HG03097 (cell line): ENCODE measurements at regions not wholly inside any gene's neighbourhood (a gene's known extent, or its start where the extent isn't known, plus 50 kb on each side); places are given as distances from the start of the nearest gene placed in this dataset.

Source experiments
- ATAC-seq: cut with Tn5 transposase; IDR thresholded peaks from one replicate; pipeline ENCODE4 v1.9.1; 2021; ENCODE audit not compliant: unreplicated experiment, low FRiP score

DNA sequence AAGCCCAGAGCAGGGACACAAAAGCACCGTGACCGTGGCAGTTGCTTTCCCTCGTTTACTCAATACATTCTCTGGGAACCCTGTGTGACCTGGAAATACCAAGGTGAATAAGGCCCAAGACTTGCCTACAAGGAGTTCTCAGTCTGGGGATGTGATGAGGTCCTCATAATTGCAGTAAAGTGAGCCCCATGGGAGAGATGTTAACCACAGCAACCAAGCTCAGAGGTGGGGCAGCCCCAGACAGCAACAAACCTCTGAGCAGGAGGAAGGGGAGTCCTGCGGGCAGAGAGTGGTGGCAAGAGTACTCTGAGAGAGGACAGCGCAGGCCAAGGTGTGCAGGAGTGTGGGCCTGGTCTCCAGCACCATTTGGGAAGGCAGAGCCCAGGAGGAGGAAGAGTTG lies 91.6 kb downstream of the TTC32 start:
- ATAC-seq, result no peak

GRCh38 chr2:19809206-19809605 lies 92.6 kb downstream of the TTC32 start:
- ATAC-seq, result no peak

DNA sequence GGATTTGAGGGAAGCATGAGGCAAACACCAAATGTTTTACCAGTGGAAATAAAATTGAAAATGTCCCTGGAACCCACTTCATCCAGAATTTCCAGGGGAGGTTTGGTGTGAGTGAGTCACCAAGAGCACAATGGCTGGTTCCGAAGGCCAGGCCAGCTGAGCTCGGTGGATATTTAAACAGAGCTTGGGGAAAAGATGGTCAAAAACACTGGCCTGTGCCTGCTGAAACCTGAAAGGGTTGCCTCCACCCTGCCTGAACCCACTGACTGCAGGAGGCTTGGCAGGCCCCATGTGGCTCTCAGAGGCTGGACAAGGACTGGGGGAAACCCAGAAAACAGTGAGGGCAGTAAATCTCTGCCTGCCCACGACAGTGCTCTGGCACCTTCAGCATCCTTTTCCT lies 93.9 kb downstream of the TTC32 start:
- ATAC-seq, result no peak

DNA sequence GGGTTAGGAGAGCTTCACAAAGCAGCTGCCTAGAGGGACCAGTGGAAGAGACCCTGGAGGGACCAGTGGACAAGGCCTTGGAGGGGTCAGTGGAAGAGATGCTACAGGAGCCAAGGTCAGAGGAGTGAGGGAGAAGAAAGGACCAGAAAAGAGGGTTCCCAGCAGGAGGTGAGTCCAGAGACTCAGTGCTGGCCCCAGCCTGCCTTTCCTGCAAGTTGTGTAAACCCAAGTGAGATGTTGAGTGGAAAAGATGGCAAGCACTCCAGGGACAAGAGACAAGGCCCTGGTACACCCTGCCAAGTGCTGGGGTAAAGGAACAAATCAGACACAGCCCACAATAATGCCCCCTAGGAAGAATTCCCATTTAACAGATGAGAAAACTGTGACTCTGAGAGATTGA lies 94.4 kb downstream of the TTC32 start:
- no peak for ATAC-seq

DNA sequence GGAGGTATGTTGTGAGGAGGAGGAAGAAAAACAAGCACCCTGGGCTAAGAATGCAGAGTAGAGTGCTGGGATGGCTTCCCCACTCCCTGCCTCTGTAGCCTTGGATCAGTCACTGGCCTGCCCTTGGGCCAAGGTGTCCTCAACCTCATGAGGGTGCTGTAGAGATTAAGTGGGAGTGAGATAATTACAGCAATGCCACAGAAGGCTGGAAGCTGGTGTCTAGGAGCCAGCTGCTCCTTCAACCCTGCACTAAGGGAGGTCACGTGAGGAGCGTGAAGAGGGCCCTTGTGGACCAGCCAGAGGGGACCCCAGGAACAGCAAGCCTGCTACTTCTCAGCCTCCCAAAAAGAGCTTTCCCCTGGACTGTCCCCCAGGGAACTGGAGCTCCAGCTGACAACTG lies 95.2 kb downstream of the TTC32 start:
- no peak for ATAC-seq

- no peak for ATAC-seq
Observed at GRCh38 chr2:19806131-19806530, 95.7 kb downstream of the TTC32 start.

DNA sequence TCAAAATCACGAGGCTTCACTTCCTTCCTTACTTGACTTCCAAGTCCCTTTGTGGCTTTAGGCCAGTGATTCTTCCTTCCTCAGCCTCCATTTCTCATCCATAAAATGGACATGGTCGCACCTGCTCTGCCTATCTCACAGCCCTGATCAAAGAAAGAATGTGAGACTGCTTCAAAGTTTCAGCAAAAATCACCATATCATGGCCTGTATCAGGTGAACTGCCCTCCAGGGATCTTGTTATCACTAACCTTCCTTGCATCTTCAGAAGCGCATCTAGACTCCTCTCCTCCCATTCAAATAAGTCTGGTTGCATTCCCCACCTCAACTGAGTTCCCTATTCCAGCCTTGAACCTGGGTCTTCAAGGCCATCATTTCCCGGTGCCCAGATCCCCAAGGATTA lies 96.5 kb downstream of the TTC32 start:
- no peak for ATAC-seq

DNA sequence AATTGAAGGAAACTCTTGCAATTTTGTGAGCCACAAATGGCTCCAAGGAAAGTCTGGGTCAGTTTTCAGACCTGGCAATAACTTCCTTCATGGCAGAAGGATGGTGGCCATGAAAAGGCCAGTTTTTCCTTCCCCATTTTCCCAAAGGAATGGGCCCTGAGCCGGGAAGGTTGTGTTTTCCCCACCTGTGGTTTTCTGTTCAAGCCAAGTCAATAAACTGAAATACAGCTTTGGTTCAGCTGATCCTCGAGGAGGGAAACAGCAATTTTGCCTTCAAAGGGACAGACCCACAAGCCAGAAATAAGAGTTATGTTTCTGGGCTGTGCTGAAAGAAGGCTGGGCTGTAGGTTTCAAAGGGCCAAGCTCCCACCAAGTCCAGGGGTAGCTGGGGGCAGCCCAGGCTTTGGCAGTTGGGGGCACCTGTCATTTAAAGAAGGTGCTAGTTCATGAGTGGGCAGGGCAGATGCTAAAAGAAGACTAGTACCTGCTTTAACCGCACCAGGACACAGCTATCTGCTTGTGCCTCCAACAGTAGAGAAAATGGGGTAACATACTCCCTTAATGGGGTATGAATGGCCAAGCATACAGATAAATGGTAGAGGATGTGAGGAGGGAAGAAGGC lies 97.0 kb downstream of the TTC32 start:
- no peak for ATAC-seq

DNA sequence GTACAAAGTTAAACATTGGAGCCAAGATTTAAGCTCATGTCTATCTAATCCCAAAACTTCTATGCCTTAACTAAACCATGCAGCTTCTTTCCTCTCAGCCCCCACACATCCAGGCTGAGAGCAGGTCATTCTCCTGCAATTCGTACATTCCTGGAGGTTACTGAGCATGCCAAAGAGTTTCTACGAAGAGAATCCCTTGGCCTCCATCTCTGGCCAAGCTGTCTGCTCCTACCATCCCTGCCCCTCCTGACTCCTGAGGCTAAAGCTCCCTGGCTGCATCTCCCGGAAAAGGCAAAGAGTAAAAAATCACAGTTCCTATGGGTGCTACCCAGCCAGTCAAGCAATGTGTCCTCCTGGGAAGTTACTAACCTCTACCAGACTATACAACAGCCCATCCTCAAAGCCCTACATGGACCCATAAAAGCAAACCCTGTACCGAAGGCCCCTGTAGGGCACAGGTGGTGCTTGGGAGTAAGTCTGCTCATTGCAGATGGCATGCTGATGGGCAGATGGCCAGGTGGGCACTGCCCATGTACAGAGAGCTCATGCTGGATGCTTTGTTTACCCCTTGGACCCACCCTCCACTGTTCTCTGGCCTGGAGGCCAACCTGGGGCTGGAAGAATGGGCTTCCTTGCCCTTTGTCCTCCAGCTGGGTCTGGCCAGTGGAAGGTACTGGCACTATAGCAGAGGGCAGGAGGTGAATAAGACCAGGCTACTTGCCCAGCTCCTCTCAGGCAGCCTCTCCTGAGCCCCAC lies 99.5 kb downstream of the TTC32 start:
- ATAC-seq, result no peak

GRCh38 chr2:19801367-19802080 lies 100.3 kb downstream of the TTC32 start:
- ATAC-seq, result no peak

- no peak for ATAC-seq
Observed at GRCh38 chr2:19800796-19801195, 101.0 kb downstream of the TTC32 start.

DNA sequence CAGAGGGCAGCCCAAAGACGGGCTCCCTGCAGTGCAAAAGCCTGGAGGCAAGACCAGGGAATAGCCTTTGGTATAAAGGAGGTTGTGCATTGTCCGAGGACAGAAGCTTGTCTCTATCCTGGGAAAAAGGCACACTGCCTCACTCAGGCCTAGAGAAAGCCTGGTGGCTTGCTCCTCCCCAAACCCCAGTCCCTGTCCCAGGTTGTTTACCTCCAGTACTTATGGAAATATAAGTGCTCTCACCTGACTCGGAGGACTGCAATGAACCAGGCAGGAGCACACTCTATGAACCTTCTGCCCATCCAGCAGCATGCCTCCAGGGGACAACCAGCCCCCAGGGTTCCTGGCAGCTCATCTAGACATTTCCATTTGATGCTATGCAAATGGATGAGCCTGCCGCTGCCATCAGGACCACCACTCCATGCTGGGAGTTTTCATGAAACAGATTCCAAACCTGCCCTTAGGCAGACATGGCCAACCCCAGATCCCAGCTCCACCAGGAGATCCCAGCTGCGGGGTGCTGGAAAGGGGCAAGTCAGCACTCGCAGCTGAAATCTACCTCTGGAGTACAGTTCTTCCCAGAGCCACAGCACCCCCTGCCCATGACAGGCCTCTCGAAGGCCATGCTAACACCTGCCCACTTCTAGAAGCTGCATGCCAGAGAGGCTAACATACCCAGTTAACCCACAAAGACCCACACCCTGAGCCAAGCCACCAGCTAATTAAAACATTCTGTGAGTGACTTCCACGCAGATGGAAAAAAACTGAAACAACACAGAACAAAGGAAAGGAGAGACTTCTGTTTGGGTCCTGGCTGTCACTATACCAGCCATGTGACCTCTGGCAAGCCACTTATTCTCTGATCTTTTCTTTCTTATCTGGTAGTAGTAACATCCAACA lies 101.7 kb downstream of the TTC32 start:
- no peak for ATAC-seq

- no peak for ATAC-seq
Observed at GRCh38 chr2:19797871-19798270, 103.9 kb downstream of the TTC32 start.

- no peak for ATAC-seq
Observed at GRCh38 chr2:19797243-19797810, 104.5 kb downstream of the TTC32 start.

GRCh38 chr2:19796035-19796695 lies 105.6 kb downstream of the TTC32 start:
- ATAC-seq, result no peak

DNA sequence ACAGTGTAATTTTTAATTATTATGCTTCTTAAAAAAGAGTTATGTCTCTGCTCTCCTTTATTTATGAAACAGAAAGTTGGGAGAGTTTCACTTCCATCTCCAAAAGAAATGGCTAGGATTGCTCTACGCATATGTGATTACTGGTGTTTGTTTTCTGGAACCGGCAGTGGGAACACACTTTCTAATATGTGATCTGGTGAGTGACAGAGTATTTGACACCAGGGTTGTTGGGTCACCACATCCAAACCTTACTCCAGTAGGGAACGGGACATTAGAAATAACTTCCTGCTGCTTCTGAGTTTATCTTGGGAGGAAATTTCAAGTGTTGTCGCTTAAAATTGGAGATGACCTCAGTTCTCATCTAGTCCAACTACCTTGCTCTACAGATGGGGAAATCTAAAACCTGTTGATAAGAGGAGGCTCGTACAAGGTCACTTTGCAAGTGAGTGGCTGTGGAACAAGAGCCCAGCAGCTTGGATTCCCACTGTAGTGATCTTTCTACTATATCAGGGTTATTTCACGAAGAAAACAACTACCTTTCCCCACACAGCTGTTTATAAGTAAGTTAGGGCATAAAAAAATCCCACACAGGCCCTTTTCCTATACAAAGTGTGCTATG lies 108.5 kb downstream of the TTC32 start:
- no peak for ATAC-seq

DNA sequence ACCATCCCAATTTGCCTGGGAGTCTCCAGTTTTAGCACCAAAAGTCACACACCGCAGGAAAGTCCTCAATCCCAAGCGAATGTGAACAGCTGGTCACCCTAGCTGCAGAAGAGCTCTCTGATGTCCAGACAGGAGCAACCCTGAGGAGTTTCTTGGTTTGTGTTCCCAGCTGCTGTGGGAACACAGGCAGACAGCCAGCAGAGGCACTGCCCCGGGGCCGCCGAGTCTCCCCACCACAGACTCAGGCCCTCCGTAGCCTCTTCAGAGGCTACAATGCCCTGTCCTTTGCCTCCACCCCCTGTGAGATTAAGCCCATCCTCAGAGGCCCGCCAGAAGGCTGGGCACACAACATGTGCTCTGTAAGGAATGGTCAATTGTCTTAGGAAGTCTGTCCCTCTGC lies 111.5 kb downstream of the TTC32 start:
- ATAC-seq, result no peak

DNA sequence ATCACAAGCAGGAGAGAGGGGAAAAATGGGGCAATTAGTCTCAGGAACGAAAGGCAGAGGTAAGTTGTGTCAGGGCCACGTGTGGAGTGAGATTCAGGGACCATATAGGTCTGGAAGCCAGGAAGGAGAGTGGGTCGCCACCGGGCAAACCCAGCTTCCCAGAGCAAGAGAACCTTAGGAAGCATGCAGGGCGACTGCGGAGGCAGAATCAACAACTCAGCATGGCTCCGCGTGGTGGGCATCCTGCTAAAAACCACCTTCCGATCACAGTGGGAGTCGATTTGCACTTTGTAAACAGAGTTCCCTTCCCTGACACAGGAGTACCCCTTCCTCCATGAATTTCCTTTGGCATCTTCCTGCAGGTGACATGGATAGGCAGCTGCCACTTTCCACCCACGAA lies 114.6 kb downstream of the TTC32 start:
- ATAC-seq, result no peak

- ATAC-seq, result no peak
Observed at GRCh38 chr2:19786408-19787058, 115.2 kb downstream of the TTC32 start.
